Stimulated activated CD4-positive, alpha-beta T cell treated with anti-CD3 and anti-CD28 coated beads, Interleukin-15, amount 100 ng/mL, for 24 hours (primary cell): ENCODE measurements at regions not wholly inside any gene's neighbourhood (a gene's known extent, or its start where the extent isn't known, plus 50 kb on each side); places are given as distances from the start of the nearest gene placed in this dataset.

Experiments used
- DNase-seq: peaks from one replicate; pipeline ENCODE4 v3.0.0-alpha.2; 2020

DNA sequence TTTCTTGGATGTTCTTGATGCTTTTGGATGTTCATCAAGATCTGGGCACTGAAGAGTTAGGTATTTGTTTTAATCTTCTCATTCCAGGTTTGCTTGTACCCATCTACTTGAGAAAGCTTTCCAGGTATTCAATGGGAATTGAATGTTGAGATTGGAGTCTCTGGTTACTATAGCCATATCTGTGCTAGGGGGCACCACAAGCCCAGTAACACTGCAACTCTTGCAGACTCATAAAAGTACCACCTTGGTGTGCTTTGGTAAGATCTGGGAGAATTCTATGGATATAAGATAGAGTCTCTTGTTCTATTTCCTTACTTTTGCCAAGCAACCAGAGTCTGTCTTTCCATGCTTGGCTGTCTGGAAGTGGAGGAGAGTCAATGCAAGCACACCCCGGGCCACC lies 518.9 kb upstream of the VRK2 start:
- DNase-seq = no peak

DNA sequence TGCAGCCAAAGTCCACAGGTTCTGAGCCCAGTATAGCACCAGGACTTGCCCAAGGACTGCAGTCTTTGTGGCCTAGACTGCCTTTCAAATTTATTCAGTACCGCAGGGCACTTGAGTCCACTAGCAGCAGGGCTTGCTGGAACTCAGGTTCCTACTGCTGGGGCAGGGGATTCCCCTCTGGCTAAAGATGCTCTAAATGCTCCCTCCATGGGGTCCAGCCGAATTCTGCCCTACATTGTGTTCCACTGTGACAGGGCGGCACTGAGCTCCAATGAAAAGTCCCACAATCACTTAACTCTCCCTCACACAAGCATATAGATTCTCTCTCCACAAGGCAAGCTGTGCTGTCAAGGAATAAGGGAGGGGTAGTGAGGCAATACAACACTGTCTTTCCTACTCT lies 518.1 kb upstream of the VRK2 start:
- no peak for DNase-seq

DNA sequence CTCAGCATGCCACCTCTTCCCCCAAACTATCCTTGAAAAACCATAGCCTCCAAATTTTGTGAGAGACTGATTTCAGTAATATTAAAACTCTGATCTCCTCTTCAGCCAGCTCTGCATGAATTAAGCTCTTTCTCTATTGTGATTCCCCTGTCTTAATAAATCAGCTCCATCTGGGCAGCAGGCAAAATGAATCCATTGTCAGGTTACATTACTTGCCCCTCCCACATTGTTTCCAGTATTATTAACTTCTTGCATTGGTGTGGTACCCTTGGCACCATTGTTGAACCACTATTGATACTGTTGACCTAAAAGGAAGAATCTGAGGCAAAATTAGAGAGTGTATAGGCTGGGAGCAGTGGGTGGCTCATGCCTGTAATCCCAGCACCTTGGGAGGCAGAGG lies 512.2 kb upstream of the VRK2 start:
- DNase-seq = no peak

DNA sequence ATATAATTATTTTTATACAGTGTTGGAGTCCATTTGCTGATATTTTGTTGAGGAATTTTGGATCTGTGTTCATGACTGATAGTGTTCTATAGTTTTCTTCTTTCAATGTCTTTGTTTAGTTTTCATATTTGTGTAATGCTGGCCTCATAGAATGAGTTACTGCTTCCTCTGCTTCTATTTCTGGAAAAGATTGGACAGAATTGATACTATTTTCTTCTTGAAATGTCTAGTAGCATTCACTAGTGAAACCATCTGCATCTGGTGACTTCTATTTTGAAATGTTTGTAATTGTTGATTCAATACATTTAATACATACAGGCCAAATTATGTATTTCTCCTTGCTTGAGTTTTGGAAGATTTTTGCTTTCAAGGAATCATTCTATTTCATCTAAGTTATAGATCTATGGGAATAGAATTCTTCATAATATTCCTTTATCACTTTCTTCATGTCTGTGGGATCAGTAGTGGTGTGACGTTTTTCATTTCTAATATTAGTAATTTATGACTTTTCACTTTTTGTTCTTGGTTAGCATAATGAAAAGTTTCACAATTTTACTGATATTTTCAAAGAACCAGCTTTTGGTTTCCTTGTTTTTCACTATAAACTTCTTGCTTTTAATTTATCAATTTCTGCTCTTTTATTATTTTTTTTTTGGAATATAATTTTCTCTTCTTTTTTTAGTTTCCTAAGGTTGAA lies 509.9 kb upstream of the VRK2 start:
- DNase-seq = no peak

DNA sequence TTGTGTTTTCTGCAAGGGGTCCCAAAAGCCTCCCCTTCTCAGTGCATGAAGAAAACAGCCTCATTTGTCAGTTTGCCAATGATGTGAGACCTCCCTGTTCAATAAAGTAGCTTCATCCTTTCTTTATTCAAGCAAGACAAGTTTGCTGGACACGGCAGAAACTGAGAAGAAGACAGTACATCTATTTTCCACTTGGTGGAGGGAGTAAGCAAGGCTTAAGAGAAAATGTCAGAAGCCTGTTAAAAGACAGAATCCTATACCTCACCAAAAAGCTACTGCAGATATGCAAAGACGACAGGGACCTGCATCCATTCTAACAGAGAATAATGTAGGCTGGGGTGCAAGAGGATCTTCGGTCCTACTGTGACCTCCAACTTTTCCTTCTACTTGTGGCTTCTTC lies 506.8 kb upstream of the VRK2 start:
- DNase-seq = no peak

DNA sequence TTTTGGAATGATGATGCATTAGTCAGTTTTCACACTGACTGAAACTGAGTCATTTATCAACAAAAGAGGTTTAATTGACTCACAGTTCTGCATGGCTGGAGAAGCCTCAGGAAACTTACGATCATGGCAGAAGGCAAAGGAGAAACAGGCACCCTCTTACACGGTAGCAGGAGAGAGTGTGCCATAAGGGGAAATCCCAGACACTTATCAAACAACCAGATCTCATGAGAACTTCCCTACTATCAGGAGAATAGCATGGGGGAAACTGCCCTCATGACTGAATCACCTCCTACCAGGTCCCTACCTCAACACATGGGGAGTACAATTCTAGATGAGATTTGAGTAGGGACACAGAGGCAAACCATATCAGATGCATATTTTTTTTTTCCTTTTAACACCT lies 504.5 kb upstream of the VRK2 start:
- DNase-seq = no peak

DNA sequence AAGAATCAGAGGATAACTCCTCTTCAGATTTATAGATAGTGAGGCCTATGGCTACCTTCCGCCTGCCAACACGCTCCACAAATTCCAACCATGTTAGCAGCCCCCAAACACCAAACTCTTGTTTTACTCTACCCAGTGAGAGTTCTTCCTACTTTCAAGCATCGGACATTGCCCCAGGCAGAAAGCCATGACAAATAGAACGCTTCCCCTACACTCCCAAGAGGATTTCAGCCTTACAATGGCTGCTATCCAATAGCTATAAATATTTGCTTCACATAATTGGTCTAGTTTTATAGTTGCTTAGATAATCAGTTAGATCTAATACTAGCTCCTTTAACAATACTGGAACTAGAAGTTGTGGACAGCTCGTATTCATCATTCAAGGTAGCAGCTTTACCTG lies 503.4 kb upstream of the VRK2 start:
- no peak for DNase-seq

DNA sequence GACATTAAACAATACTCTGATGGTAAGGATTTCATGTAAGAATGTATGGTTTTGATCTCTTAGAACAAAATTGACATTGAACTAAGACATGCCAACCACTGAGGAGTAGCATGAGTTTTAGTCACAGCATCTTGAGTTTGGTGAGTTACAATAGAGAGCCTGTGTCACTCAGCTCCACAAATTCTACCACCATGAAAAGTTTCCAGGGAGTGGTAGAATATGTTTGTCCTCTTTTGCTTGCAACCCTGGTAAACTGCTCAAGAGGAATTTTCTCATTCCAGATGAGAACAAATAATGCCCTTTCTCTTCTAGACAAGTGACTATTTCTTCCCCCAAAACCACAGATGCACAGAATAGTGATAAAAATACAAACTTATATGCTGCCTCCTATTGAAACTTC lies 502.0 kb upstream of the VRK2 start:
- DNase-seq = no peak

DNA sequence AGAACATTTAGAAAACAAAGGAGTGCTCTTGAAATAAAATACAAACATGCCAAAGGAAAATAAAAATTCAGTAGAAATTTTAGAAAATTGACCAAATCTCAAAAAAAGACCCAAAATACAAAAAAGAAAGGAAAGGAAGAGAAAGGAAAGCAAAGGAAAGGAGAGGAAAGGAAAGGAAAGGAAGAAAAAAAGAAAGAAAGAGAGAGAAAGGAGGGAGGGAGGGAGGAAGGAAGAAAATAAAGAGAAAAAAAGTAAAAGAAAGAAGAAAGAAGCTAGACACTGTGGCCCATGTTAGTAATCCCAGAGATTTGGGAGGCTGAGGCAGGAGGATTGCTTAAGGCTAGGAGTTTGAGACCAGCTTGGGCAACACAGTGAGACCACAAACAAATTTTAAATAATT lies 500.1 kb upstream of the VRK2 start:
- no peak for DNase-seq

DNA sequence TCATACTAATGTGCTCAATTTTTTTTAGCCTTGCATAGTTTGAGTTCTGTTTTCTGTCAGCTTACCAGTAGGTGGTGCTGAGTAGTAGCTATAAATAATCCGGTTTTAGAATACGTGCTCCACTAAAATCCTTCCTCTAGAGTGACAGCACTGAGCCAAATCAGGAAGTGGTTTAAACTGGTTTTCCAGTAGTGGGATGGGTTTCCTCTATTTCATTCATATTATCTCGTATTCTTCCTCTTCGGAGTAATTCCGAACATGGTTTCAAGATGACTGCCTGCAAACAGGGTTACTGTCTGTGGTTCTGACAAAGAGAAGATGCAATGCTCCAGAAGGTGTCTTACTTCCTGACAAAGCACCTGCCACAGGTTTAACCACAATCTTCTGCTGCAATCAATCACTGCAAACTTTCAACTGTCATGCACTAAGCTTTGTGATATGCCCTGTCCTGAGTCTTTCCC lies 496.9 kb upstream of the VRK2 start:
- DNase-seq = no peak

DNA sequence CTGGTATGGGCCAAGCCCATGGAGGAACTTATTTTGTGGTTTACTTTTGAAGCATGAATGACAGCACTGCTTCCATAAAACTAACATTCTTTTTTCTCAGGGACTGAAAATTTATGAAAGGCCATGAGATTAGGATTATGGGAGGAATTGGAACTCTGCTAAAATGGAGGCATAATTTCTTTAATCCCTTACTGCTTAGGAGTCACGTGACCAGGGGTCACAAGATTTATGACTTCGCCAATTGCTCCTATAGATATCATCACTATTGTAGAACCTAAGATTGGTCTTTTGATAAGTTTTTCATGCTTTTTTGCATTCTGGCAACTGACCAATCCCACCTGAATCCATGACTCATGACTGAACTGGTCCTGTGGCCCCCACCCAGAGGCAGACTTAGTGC lies 495.7 kb upstream of the VRK2 start:
- DNase-seq = no peak

DNA sequence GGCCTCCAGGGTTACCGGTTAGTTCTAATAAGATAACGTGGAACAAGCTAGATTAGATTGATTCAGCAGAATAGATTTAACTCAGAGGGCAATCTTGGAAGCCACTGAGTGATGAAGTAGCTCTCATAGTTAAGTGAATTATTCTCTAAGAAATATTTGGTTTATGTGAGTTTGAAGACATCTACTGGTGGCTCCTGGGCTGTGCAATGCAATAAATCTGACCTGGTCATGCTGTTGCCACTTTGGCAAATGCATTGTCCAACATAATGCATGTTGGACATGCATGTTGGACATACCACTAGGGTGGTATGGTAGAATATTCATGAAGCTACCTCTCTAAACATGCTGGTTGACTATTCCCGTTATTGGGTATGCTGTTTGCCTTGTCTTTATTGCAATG lies 493.7 kb upstream of the VRK2 start:
- DNase-seq = no peak

DNA sequence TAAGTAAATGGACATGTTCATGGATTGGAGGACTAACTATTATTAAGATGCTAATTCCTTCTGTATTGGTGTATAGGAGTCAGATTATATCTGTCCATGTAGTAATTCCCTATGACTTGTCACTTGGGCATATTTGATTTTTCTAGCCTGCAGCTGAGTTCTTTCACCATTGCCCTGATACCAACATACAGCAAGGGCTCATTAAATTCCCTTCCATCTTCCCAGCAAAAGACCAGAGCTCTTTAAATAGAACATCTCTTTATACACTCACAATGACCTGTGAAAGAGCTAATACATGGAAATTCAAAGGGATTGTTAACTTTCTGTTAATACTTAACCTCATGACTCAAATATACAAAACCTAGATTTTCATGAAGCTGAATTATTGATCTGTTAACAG lies 492.3 kb upstream of the VRK2 start:
- no peak for DNase-seq

DNA sequence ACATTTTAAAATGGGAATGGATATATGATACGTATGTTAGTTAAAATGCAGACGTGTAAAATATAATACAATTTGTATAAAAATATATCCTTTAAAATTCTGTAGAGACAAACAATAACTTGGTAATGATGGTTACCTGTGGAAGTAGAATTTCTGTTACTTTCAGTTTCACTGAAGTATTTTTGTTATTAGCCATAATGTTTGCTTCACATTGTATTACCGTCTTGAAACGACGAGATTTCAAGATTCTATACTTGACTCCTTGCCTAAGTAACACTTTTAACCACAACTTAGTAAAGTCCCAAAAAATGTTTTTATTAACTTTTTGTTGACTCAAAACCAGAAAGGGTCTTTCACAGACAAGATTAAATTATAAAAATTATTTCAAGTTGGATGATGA lies 488.3 kb upstream of the VRK2 start:
- no peak for DNase-seq

DNA sequence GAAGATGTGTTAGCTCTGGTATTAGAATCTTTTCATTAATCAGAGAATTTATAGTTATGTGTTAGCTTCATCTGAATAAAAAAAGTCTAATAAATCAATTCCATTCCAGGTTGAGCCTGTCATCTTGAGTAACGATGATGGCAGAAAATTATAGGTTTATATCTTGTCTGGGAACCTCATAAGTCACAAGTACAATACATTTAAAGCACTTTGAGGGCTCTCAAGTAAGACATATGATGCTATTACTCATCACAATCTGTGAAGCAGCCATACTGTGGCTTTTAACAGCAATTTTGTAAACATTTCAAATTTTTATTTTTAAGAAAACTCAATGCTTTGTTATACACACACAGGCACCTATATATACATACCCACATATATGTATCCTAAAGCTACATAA lies 484.1 kb upstream of the VRK2 start:
- DNase-seq = no peak

DNA sequence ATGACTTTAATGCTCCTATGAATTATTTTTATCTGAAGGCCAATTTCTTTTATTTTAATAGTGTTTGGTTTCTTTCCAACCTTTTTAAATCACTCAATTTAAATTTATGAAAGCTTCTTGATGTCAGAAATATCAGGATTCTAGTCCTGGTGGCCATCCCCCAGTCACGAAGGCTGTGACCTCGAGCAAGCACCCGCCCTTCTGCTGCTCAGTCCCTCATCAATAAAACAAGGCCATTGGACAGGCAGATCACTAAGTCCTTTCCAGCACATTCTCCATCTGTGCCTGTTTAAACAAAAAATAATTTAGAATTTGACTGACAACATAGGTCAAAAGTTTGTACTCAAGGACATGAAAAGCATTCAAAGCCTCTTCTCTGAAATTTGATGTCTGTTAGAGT lies 483.6 kb upstream of the VRK2 start:
- no peak for DNase-seq

DNA sequence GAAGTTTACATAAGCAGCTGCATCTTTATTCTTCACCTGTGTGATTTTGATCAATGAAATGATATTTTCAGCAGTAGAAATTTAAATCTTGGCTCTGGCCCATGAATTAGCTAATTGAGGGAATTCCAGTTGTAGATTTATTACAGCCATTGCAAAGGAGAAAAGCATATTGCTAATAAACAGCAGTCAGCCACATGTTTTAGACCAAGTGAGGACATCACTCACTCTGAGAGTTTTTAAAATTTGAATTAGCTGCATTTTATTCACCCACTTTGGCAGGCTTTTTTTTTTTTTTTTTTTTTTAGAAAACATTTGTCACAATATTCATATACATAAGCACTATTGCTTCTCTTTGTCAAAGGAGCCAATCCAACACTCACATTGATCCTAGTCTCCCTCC lies 479.4 kb upstream of the VRK2 start:
- no peak for DNase-seq

DNA sequence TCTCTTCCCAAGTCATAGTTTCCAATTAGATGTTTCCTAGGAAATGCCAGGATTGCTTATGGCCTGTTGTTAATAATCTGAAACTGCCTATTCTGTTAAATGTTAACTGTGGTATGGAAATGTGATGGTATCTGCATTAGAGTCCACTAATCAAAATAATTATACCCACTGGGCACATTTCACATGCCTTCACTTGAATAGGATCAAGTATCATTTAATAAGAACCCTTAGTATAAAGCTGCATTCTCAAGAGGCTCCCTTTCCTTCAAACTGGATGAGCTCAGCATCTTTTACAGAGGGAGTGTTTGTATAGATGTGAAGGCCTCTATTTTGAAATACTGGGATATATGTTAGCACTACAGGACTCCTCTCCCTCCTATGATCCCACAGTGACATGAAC lies 477.2 kb upstream of the VRK2 start:
- no peak for DNase-seq

DNA sequence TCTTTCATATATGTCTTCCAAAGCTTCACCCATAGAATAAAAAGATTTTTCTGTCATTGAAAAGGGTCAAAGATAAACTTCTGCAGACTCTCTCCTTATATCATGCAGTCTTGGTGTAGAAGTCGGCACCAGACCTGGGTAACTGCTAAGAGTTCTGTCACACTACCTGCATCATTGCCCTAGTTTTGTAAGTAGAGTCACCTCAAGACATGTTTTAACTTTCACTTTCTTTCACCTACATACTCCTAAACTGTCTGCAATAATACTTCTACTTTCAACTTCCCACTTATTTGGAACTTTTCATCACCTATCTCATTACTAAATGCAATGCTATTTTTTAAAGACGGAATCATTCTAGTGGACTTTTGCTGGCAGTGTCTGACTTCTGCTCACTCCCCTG lies 475.6 kb upstream of the VRK2 start:
- no peak for DNase-seq

DNA sequence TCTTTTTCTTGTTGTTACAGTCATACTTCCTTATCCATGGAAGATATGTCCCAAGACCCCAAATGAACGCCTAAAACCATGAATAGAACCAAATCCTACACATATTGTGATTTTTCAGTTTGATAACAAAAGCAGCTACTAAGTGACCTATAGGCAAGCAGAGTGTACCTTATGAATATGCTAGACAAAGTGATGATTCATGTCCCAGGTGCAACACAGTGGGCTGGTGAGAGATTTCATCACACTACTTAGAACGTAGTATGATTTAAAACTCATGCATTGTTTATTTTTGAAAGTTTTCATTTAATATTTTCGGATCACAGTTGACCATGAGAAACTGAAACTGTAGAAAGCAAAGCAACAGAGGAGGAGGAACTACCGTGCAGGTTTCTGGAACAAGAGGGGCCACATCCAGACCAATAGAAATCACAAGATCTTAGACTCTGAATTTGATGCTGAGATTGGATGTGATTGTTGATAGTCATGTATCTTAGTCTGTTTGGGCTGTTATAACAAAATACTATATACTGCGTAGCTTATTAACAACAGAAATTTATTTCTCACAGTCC lies 470.8 kb upstream of the VRK2 start:
- DNase-seq = no peak

DNA sequence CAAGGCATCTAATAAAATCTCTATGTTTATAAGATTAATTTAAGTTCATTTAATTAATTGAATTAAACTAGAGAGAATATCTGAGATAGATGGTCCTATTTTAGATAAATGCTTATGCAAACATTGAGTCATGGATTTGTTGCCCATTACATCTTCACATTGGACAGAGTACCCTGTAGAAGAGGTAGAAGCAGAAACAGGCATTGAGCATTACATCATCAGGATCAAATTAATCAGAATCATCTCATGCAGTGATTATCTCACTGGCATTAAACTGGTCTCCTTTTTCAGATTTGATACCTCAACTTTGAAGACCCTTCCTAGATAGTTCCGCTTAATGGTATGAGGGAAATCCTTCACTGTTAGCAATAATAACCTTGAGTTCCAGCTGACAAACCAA lies 469.6 kb upstream of the VRK2 start:
- DNase-seq = no peak

DNA sequence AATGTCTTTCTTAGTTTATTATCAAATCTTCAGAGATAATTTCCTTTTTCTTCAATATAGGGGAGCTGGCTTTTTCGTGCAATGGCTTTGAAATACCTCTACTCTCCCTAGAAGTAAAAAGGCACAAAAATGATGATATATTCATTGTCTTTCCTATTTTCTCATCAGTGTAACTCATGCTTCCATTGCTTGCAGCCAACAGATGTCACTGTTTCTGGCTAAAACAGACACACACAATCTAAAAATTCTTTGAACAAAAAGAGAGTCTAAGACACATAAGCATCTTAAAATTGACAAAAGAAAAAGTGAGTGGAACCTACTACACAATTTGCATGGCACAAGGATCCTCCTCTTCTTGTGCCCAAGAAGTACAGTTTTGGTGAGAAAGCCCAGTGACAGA lies 448.7 kb upstream of the VRK2 start:
- DNase-seq = no peak

DNA sequence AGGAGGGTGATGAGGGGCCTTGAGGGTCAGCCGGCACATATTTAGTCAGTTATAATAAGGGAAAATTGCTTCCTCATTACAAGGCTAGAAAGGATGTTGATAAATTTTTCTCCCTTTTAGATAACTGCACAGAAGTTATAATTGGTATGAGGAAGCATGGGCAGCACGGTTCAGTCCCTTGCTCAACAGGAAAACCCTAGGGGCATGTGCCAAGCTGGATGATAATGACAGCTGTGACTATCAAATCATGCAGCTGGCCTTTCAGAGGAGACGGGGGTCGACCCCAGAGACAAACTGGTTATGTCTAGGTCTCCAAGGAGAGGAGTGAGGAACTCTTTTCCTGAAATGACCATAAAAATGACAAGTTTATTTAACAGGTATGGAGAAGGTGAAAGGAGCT lies 448.1 kb upstream of the VRK2 start:
- no peak for DNase-seq

DNA sequence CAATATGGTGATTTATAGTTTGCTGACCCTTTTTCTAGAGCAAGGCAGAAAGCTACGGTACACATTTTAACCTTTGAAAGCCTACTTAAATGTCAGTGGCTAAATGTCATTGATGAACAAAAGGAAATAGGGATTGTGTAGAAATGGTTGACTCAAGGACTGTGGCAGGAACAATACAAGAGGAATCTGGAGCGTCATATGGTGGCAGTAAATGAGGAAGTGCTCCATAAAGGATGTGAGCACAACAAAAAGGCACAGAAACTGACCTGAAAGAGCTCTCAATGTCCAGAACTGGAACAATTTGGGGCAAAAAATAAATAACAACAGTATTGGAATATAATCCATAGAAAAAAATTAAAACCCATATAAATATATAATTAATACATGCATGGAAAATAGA lies 443.9 kb upstream of the VRK2 start:
- no peak for DNase-seq

DNA sequence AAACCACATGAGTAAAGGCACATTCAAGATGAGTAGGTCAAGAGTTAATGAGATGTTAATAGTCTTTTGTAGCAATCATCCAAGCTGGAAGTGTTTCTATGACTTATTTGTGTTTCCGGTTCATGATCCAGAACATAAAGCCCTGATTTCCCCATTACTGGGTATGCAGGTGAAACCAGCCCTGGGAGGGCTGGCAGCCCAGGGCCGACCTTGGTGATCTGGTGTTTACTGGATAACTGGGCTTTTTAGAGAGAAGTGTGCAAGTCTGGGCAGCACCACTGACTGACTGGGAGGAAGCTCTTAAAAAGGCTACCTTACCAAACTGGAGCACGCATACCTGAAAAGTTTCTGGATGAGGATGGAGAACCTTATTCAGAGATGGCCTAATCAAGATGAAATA lies 431.6 kb upstream of the VRK2 start:
- DNase-seq = no peak
